Subcutaneous abdominal adipose tissue (tissue), 5 donors: ENCODE measurements at regions not wholly inside any gene's neighbourhood (a gene's known extent, or its start where the extent isn't known, plus 50 kb on each side); places are given as distances from the start of the nearest gene placed in this dataset.

Experiments used
- H3K27ac ChIP-seq: one replicate; pipeline ENCODE4 v1.7.0; 2013; ENCODE audit warnings: low read depth, mild to moderate bottlenecking, inconsistent platforms, low read length, moderate library complexity
- H3K27me3 ChIP-seq, 5 donors: one replicate each; pipeline ENCODE4 v1.7.0; 2013; ENCODE audit warnings: low read length in 5 of 5, inconsistent platforms in 1 of 5; ENCODE audit not compliant: control insufficient read depth in 5 of 5, insufficient read depth in 4 of 5
- H3K36me3 ChIP-seq, 5 donors: one replicate each; pipeline ENCODE4 v1.7.0; 2013; ENCODE audit warnings: low read length in 5 of 5; ENCODE audit not compliant: control insufficient read depth in 5 of 5, insufficient read depth in 5 of 5
- H3K4me1 ChIP-seq, 5 donors: one replicate each; pipeline ENCODE4 v1.7.0; 2013; ENCODE audit warnings: low read length in 5 of 5, mild to moderate bottlenecking in 3 of 5, moderate library complexity in 1 of 5; ENCODE audit not compliant: control insufficient read depth in 5 of 5, insufficient read depth in 5 of 5
- H3K4me3 ChIP-seq, 5 donors: one replicate each; pipeline ENCODE4 v1.7.0; 2013; ENCODE audit warnings: low read length in 5 of 5, low read depth in 1 of 5
- H3K9ac ChIP-seq, 5 donors: one replicate each; pipeline ENCODE4 v1.7.0; 2013; ENCODE audit warnings: low read length in 5 of 5, mild to moderate bottlenecking in 4 of 5, moderate library complexity in 3 of 5
- H3K9me3 ChIP-seq, 5 donors: one replicate each; pipeline ENCODE4 v1.7.0; 2013; ENCODE audit warnings: low read length in 5 of 5; ENCODE audit not compliant: control insufficient read depth in 5 of 5
- donor health status: healthy.
- donor health status: healthy.
- donor health status: healthy.
- donor health status: healthy.
- donor health status: healthy.

- Histone ChIP-seq H3K36me3 (no peaks in the 10 kb centered on the region), H3K4me3 (no peak overlapping the region), H3K9me3 (peaks cover 0 to 1% (median 0%) of the 10 kb centered on the region in 5 donors), H3K27ac (no peak overlapping the region), H3K9ac (no peak overlapping the region), H3K27me3 (no peaks in the 10 kb centered on the region), H3K4me1 (peaks cover 0 to 5% (median 0%) of the 10 kb centered on the region in 5 donors)
Measured at GRCh38 chr12:24725616-24726015, 223.3 kb downstream of the BCAT1 start.

GRCh38 chr12:24724814-24725213 lies 224.1 kb downstream of the BCAT1 start:
- no peaks in the 10 kb centered on the region for H3K27me3 ChIP-seq
- H3K9ac ChIP-seq: no peak overlapping the region
- peaks cover 0 to 4% (median 0%) of the 10 kb centered on the region in 5 donors for H3K9me3 ChIP-seq
- no peak overlapping the region for H3K4me3 ChIP-seq
- H3K36me3 ChIP-seq: no peaks in the 10 kb centered on the region
- H3K27ac ChIP-seq: no peak overlapping the region
- peaks cover 0 to 5% (median 0%) of the 10 kb centered on the region in 5 donors for H3K4me1 ChIP-seq

GRCh38 chr12:24723759-24724158 lies 225.1 kb downstream of the BCAT1 start:
- H3K4me1 ChIP-seq: peaks cover 0 to 5% (median 0%) of the 10 kb centered on the region in 5 donors
- peaks cover 0 to 4% (median 0%) of the 10 kb centered on the region in 5 donors for H3K9me3 ChIP-seq
- no peaks in the 10 kb centered on the region for H3K36me3 ChIP-seq
- no peaks in the 10 kb centered on the region for H3K27me3 ChIP-seq
- no peak overlapping the region for H3K27ac ChIP-seq
- H3K4me3 ChIP-seq: no peak overlapping the region
- H3K9ac ChIP-seq: no peak overlapping the region

GRCh38 chr12:24721191-24721590 lies 227.7 kb downstream of the BCAT1 start:
- H3K9ac ChIP-seq: no peak overlapping the region
- no peak overlapping the region for H3K4me3 ChIP-seq
- peaks cover 0 to 4% (median 0%) of the 10 kb centered on the region in 5 donors for H3K9me3 ChIP-seq
- H3K27me3 ChIP-seq: no peaks in the 10 kb centered on the region
- H3K4me1 ChIP-seq: peaks cover 0 to 5% (median 0%) of the 10 kb centered on the region in 5 donors
- no peaks in the 10 kb centered on the region for H3K36me3 ChIP-seq
- H3K27ac ChIP-seq: no peak overlapping the region

- Histone ChIP-seq H3K27me3 (no peaks in the 10 kb centered on the region), H3K9me3 (peaks cover 0 to 4% (median 0%) of the 10 kb centered on the region in 5 donors), H3K36me3 (no peaks in the 10 kb centered on the region), H3K9ac (no peak overlapping the region), H3K27ac (no peak overlapping the region), H3K4me3 (no peak overlapping the region), H3K4me1 (no peaks in the 10 kb centered on the region)
Measured at GRCh38 chr12:24719293-24719721, 229.6 kb downstream of the BCAT1 start.

- H3K4me3 ChIP-seq: no peak overlapping the region
- H3K9me3 ChIP-seq: peaks cover 0 to 4% (median 0%) of the 10 kb centered on the region in 5 donors
- H3K36me3 ChIP-seq: no peaks in the 10 kb centered on the region
- no peaks in the 10 kb centered on the region for H3K27me3 ChIP-seq
- H3K9ac ChIP-seq: no peak overlapping the region
- H3K27ac ChIP-seq: no peak overlapping the region
- H3K4me1 ChIP-seq: no peaks in the 10 kb centered on the region
Measured at GRCh38 chr12:24718617-24719016, 230.3 kb downstream of the BCAT1 start.

- H3K9ac ChIP-seq: no peak overlapping the region
- H3K27ac ChIP-seq: no peak overlapping the region
- H3K36me3 ChIP-seq: no peaks in the 10 kb centered on the region
- H3K4me3 ChIP-seq: no peak overlapping the region
- H3K27me3 ChIP-seq: no peaks in the 10 kb centered on the region
- no peaks in the 10 kb centered on the region for H3K9me3 ChIP-seq
- H3K4me1 ChIP-seq: no peaks in the 10 kb centered on the region
Measured at GRCh38 chr12:24714237-24714636, 234.7 kb downstream of the BCAT1 start.

DNA sequence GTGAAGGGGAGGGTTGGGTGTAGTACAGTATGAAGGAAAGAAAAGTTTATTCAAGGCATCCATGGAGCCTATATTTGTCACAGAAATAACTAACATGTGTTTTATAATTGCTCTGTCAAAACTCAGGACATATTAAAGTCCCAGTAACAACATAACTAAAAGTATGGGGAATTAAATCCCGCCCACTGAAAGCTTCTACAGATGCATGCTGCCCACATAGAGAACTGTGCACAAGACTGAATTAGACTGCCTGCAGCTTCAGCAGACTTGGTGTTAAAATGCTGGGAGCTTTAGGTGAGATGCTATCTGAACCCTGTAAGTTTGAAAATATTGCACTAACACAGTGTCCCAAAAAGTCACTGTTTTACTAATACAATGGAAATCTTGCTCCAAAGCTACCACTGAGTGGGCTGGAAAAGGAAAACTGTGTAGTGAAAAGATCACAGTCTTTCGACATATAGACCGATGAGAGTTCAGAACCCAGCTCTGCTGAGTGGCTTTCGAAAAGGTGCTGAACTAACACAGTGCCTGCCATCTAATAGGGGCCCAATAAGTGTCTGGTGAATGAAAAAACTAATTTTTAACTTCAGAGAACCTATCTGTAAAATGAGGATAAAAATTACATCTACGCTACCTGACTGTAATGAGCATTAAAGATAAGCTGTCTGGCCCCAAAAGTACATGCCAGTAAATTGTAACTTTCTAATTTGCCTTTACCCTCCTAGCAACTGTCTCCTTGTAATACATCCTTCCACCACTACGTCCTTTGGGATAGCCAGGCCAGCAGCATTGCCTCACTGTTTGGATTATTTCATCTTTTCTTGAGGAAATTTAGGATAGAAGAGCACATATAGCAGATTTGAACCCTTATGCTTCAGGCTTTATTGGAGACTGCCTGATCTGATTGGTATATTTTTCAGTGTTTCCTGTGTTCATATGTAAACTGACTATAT lies 237.6 kb downstream of the BCAT1 start:
- H3K27ac ChIP-seq: no peak overlapping the region
- no peaks in the 10 kb centered on the region for H3K9me3 ChIP-seq

DNA sequence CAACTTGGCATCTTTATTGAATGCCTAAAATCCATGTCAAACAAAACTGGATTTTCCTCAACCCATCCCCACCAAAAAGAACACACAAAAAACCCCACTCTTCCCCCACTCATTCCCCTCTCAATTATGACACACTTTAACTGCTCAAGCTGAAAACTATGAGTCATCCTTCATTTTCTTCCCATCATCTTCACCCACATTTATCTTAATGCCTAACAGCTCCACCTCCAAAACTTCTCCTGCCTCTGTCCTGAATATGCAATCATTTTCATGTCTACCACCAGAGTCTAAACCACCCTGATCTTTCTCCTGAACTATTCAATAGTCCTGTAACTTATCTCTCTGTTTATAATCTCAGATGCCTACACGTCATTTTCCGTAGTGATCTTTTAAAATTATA lies 239.7 kb downstream of the BCAT1 start:
- H3K4me1 ChIP-seq: peaks cover 0 to 10% (median 0%) of the 10 kb centered on the region in 5 donors
- no peak overlapping the region for H3K4me3 ChIP-seq
- no peaks in the 10 kb centered on the region for H3K9me3 ChIP-seq
- H3K27me3 ChIP-seq: no peaks in the 10 kb centered on the region
- no peaks in the 10 kb centered on the region for H3K36me3 ChIP-seq
- H3K27ac ChIP-seq: no peak overlapping the region
- H3K9ac ChIP-seq: no peak overlapping the region

More for the DNA sequence above, 237.6 kb downstream of the BCAT1 start:
- no peaks in the 10 kb centered on the region for H3K36me3 ChIP-seq
- H3K9ac ChIP-seq: no peak overlapping the region
- no peaks in the 10 kb centered on the region for H3K27me3 ChIP-seq
- no peaks in the 10 kb centered on the region for H3K4me1 ChIP-seq
- H3K4me3 ChIP-seq: no peak overlapping the region

GRCh38 chr12:24708718-24709117 lies 240.2 kb downstream of the BCAT1 start:
- Histone ChIP-seq H3K4me1 (peaks cover 0 to 10% (median 0%) of the 10 kb centered on the region in 5 donors), H3K27ac (no peak overlapping the region), H3K9me3 (no peaks in the 10 kb centered on the region), H3K27me3 (no peaks in the 10 kb centered on the region), H3K36me3 (no peaks in the 10 kb centered on the region), H3K9ac (no peak overlapping the region), H3K4me3 (no peak overlapping the region)
